ENCODE measurements at regions not wholly inside any gene's neighbourhood (a gene's known extent, or its start where the extent isn't known, plus 50 kb on each side); places are given as distances from the start of the nearest gene placed in this dataset.
"Not testable (repeated sequence)": the region's sequence is repeated elsewhere in the genome, so short reads cannot be mapped to it uniquely, and the experiment has no call there.

DNA sequence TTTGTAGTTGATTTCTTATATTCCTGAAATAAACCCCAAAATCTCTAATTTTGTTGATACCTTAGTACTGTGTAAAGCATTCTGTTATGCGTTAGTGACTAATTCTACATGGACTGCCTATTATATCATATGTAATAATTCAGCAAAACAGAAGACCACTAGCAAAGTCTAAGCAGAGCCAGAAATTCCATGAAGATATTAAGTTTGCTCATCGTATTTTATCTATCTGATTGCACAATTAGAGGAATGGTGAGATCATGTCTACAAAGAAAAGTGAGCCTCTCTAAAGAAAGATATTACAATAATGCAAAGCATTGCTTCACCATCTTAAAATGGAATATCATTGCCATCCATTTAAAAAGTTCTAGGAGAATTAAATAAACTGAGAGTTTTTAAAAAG is 374.6 kb upstream of the SLC7A11 start:
- DNase-seq (ENCODE audit: low read depth) = no peak

- no peak for DNase-seq (ENCODE audit: low read depth)
Measured at GRCh38 chr4:138614398-138615142, 372.4 kb upstream of the SLC7A11 start.

DNA sequence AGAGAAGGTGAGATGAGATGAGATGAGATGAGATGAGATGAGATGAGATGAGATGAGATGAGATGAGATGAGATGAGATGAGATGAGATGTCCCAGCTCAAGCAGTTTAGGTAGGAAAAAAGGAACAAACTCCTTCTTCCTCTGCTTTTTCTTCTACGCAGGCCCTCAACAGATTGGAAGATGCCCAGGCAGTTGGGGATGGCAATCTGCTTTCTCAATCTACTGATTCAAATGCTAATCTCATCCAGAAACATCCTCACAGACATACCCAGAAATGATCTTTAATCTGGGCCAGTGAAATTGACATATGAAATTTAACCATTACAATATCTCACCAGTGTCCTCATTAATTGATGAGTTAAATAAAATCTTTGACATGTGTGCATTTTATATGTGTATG is 370.3 kb upstream of the SLC7A11 start:
- no peak for DNase-seq (ENCODE audit: low read depth)

DNA sequence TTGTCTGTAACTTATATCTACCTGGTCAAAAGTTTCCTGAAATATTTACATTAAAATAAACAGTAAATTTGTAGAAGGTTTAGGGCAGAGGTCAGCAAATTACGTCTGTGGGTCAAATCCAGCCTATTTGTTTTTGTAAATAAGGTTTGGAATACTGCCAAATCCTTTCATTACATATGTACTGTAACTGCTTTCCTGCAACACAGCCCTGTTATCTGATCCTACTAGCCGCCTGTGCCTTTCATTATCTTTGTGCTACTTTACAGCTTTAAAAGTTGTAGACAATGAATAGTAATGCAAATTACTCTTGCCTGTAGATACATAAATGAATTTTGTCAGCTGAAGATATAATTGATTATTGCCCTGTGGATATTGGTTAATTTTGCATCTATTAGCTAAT is 369.6 kb upstream of the SLC7A11 start:
- no peak for DNase-seq (ENCODE audit: low read depth)

- DNase-seq (ENCODE audit: low read depth) = no peak
Measured at GRCh38 chr4:138611017-138611416, 368.9 kb upstream of the SLC7A11 start.

DNA sequence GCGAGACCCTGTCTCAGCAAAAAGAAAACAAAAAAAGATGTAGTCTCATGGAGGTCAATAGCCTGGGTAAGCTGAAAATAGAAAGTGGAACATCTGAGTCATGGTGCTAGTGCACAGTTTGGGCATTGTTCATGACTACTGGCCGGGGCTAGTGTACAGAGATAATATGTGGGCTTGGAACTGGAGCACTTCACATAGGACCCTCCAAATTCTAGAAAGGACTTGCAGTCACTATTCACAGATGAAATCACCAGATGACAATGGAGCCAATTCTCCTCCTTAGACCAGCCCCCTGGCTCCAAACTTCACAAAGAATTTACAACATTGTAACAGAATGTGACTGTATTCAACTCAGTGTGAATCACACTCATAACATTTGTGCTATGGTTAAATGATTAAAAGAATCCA is 367.8 kb upstream of the SLC7A11 start:
- DNase-seq (ENCODE audit: low read depth) = no peak

DNA sequence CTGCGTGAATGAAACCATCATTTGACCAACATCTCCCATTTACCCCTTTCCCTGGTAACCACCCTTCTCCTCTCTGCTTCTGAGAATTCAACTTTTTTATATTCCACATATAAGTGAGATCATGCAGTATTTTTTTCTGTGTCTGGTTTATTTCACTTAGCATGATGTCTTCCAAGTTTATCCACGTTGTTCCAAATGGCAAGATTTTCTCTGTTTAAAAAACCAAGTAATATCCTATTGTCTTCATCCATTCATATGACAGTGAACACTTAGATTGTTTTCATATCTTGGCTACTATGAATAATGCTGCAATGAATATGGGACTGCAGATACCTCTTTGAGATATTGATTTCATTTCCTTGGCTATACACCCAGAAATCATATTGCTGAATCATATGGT is 362.4 kb upstream of the SLC7A11 start:
- DNase-seq (ENCODE audit: low read depth) = no peak

GRCh38 chr4:138602664-138603063 is 360.5 kb upstream of the SLC7A11 start:
- no peak for DNase-seq (ENCODE audit: low read depth)

DNA sequence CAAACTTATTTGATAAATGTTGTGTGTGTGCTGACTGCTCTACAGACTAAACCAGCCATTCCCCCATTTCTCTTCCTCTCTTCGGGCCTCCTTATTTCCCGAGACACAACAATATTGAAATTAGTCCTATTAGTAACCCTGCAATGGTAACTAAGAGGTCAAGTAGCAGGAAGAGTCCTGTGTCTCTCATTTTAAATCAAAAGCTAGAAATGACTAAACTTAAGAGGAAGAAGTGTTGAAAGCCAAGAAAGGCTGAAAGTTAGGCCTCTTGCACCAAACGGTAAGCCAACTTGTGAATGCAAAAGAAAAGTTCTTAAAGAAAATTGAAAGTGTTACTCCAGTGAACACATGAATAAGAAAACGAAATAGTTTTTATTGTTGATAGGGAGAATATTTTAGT is 357.8 kb upstream of the SLC7A11 start:
- no peak for DNase-seq (ENCODE audit: low read depth)

GRCh38 chr4:138598226-138598625 is 356.1 kb upstream of the SLC7A11 start:
- DNase-seq (ENCODE audit: low read depth) = no peak

- DNase-seq (ENCODE audit: low read depth) = no peak
Measured at GRCh38 chr4:138596896-138597295, 354.7 kb upstream of the SLC7A11 start.

GRCh38 chr4:138595731-138596460 is 353.7 kb upstream of the SLC7A11 start:
- DNase-seq (ENCODE audit: low read depth) = no peak

GRCh38 chr4:138595171-138595570 is 353.0 kb upstream of the SLC7A11 start:
- DNase-seq (ENCODE audit: low read depth) = no peak

DNA sequence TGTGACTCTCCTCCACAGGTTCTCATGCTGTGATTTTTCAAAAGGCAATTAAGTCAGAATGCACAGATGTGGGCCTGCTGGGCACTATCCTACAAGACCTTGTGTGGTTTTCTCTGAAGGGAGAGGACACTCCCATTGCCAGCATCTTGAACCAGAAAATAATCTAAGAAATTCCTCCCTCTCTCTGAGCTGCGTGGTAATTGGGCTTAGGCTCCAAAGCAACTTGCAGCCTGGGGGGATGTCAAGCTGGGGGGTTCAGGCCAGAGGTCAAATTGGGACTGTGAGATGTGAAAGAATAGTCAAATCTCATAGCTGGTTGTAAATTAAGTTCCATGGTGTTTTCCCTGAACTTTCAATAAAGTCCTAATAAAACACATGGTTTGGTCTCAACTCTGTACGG is 350.6 kb upstream of the SLC7A11 start:
- DNase-seq (ENCODE audit: low read depth) = no peak

GRCh38 chr4:138591808-138592207 is 349.7 kb upstream of the SLC7A11 start:
- DNase-seq (ENCODE audit: low read depth) = no peak

DNA sequence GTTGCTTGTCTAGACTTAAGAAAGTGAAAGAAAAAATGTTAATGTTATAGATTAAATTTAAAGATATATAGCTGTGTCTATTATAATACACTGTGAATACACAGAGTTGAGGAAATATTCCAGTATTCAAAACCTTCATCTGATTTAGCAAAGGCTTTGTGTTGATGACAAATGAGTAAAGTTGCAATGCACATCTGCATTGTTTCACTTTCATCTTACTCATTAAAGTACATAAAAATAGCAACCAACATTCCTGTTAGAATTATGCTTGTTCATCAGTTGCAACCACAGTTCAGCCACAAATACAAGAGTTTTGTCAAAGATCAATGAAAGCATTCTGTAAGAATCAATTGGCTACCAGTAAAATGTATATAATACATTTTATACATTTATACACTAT is 346.4 kb upstream of the SLC7A11 start:
- no peak for DNase-seq (ENCODE audit: low read depth)

- no peak for DNase-seq (ENCODE audit: low read depth)
Measured at GRCh38 chr4:138579146-138579545, 337.0 kb upstream of the SLC7A11 start.

DNA sequence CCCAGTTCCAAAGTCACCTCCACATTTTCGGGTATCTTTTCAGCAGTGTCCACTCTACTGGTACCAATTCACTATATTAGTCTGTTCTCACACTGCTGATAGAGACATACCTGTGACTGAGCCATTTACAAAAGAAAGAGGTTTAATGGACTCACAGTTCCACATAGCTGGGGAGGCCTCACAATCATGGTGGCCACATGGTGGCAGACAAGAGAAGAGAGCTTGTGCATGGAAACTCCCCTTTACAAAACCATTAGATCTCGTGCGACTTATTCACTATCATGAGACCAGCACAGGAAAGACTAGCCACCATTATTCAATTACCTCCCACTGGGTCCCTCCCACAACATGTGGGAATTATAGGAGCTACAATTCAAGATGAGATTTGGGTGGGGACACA is 335.7 kb upstream of the SLC7A11 start:
- DNase-seq (ENCODE audit: low read depth) = not testable (repeated sequence)

DNA sequence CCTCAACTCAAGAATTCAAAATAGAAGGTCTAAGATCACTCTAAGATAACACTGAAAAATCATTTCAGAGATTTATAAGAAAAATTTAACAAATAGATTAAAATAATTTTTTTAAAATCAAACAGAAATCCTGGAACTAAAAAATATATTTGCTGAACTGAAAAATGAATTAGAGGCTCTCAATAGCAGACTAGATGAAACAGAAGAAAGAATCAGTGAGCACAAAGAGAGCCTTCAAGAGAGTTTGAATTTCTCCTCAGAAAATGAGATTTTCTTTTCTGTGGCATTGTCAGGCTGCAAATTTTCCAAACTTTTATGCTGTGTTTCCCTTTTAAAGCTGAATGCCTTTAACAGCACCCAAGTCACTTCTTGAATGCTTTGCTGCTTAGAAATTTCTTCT is 335.0 kb upstream of the SLC7A11 start:
- no peak for DNase-seq (ENCODE audit: low read depth)

- no peak for DNase-seq (ENCODE audit: low read depth)
Measured at GRCh38 chr4:138576684-138577083, 334.5 kb upstream of the SLC7A11 start.

- DNase-seq (ENCODE audit: low read depth) = no peak
Measured at GRCh38 chr4:138573246-138573645, 331.1 kb upstream of the SLC7A11 start.

- DNase-seq (ENCODE audit: low read depth) = no peak
Measured at GRCh38 chr4:138572007-138572406, 329.9 kb upstream of the SLC7A11 start.

DNA sequence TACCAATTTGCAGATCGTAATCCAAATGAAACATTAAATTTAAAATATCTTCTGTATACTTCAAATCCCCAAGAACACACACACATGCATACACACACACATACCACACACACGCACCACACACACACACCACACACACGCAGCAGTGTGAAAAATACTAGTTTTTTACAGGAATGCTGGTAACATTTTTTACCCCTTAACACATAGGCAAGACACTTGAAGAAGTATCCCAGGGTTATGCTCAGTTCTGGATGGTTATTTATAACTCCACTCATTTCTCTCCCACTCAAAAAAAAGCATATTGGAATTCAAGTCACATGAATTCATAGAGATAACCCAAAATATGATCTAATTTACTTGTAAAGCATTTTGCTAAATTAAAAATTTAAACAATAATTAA is 325.5 kb upstream of the SLC7A11 start:
- DNase-seq (ENCODE audit: low read depth) = no peak

DNA sequence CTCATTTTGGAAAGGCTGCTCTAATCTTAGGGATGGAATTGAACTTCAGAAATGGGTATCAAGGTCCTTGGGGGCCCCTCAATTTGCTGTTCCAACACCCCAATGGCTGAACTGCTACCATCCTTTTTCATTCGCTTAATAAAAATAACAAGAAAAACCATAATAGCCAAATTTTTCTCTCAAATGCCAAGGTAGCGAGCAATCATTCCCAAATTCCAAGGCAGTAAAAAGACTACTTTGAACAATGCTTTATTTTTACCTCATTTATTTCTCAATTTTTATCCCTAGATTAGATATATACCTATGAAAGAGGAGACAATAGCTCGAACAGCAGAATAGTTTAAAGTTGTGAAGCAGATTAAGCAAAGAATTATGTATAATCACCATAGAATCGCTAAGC is 323.4 kb upstream of the SLC7A11 start:
- no peak for DNase-seq (ENCODE audit: low read depth)
